Neuronal stem cell (in vitro differentiated cells): ENCODE measurements at regions not wholly inside any gene's neighbourhood (a gene's known extent, or its start where the extent isn't known, plus 50 kb on each side); places are given as distances from the start of the nearest gene placed in this dataset.

ENCODE experiments used
- DNase-seq: peaks from one replicate; pipeline ENCODE4 v3.0.0-alpha.2; 2013; ENCODE audit warnings: low spot score
- H2AFZ ChIP-seq: one replicate; pipeline ENCODE4 v1.6.1; 2013; ENCODE audit warnings: mild to moderate bottlenecking, low read length, inconsistent platforms
- H2AK5ac ChIP-seq: 2 replicates; pipeline ENCODE4 v1.6.1; 2013; ENCODE audit warnings: low read depth, mild to moderate bottlenecking, inconsistent platforms, low read length, moderate library complexity, mixed read lengths
- H2BK120ac ChIP-seq: 2 replicates; pipeline ENCODE4 v1.6.1; 2013; ENCODE audit warnings: low read depth, mild to moderate bottlenecking, inconsistent platforms, low read length, moderate library complexity, mixed read lengths
- H2BK12ac ChIP-seq: one replicate; pipeline ENCODE4 v1.6.1; 2013; ENCODE audit warnings: low read length, inconsistent platforms
- H2BK15ac ChIP-seq: 2 replicates; pipeline ENCODE4 v1.6.1; 2013; ENCODE audit warnings: mild to moderate bottlenecking, low read length, inconsistent platforms, mixed read lengths
- H2BK5ac ChIP-seq: one replicate; pipeline ENCODE4 v1.6.1; 2013; ENCODE audit warnings: inconsistent platforms, mild to moderate bottlenecking, low read length, moderate library complexity
- H3K14ac ChIP-seq: one replicate; pipeline ENCODE4 v1.6.1; 2013; ENCODE audit warnings: low read length, inconsistent platforms
- H3K18ac ChIP-seq: 2 replicates; pipeline ENCODE4 v1.6.1; 2013; ENCODE audit warnings: low read length, inconsistent platforms
- H3K23ac ChIP-seq: 2 replicates; pipeline ENCODE4 v1.6.1; 2013; ENCODE audit warnings: low read depth, mild to moderate bottlenecking, mixed read lengths, low read length, inconsistent platforms; ENCODE audit not compliant: poor library complexity
- H3K27ac ChIP-seq: replicated peaks from 3 replicates; pipeline ENCODE4 v1.5.1; 2013; ENCODE audit warnings: low read length, inconsistent platforms
- H3K27me3 ChIP-seq, 3 experiments: 2 replicates each; pipeline ENCODE4 v1.6.1; 2013; ENCODE audit warnings: low read length in 3 of 3, mild to moderate bottlenecking in 2 of 3, inconsistent platforms in 1 of 3, low read depth in 1 of 3, mixed read lengths in 1 of 3, moderate library complexity in 1 of 3; ENCODE audit not compliant: control insufficient read depth in 3 of 3, insufficient read depth in 3 of 3
- H3K36me3 ChIP-seq, 2 donors: replicated peaks in 1 of 2; 2 replicates each; pipeline ENCODE4 v1.6.1; 2013; ENCODE audit warnings: low read length in 2 of 2; ENCODE audit not compliant: control insufficient read depth in 2 of 2, insufficient read depth in 2 of 2
- H3K4ac ChIP-seq: 2 replicates; pipeline ENCODE4 v1.6.1; 2013; ENCODE audit warnings: inconsistent platforms, mild to moderate bottlenecking, low read length, moderate library complexity
- H3K4me1 ChIP-seq, 2 donors: 1 replicate in 1 of 2; 2 replicates in 1 of 2; pipeline ENCODE4 v1.6.1; 2013; ENCODE audit warnings: low read length in 2 of 2, low read depth in 1 of 2; ENCODE audit not compliant: control insufficient read depth in 2 of 2, insufficient read depth in 1 of 2
- H3K4me2 ChIP-seq: one replicate; pipeline ENCODE4 v1.6.1; 2013; ENCODE audit warnings: mild to moderate bottlenecking, low read length, inconsistent platforms; ENCODE audit not compliant: insufficient read depth, poor library complexity, severe bottlenecking
- H3K4me3 ChIP-seq, 2 donors: 2 replicates each; pipeline ENCODE4 v1.5.1; 2013; ENCODE audit warnings: low read length in 2 of 2, mild to moderate bottlenecking in 2 of 2, inconsistent platforms in 1 of 2, moderate library complexity in 1 of 2
- H3K79me1 ChIP-seq: one replicate; pipeline ENCODE4 v1.6.1; 2013; ENCODE audit warnings: low read depth, mild to moderate bottlenecking, inconsistent platforms, low read length, moderate library complexity
- H3K9ac ChIP-seq: one replicate; pipeline ENCODE4 v1.6.1; 2013; ENCODE audit warnings: mild to moderate bottlenecking, low read depth, low read length, inconsistent platforms; ENCODE audit not compliant: poor library complexity
- H3K9me3 ChIP-seq, 2 donors: replicated peaks in 1 of 2; 2 replicates each; pipeline versions ENCODE3 to v1.6.1; 2013; ENCODE audit warnings: low read length in 2 of 2, mild to moderate bottlenecking in 2 of 2, inconsistent platforms in 1 of 2, low read depth in 1 of 2, mixed read lengths in 1 of 2, moderate library complexity in 1 of 2; ENCODE audit not compliant: control insufficient read depth in 2 of 2, insufficient read depth in 1 of 2
- H4K8ac ChIP-seq: one replicate; pipeline ENCODE4 v1.6.1; 2013; ENCODE audit warnings: low read depth, mild to moderate bottlenecking, inconsistent platforms, low read length, moderate library complexity
- H4K91ac ChIP-seq: one replicate; pipeline ENCODE4 v1.6.1; 2013; ENCODE audit warnings: low read length, low read depth, mild to moderate bottlenecking, inconsistent platforms; ENCODE audit not compliant: poor library complexity
- WGBS, 2 donors: extraction: QIAGEN DNeasy Blood & Tissue Kit; methylation state at CpG; one replicate each; pipeline ENCODE4 v1.1.7; 2013; ENCODE audit warnings: missing lambda C conversion rate in 2 of 2, mixed read lengths in 1 of 2; ENCODE audit not compliant: insufficient read length in 2 of 2, insufficient replicate concordance in 1 of 2; ENCODE audit errors: extremely low coverage in 2 of 2; 5-methylcytosine and 5-hydroxymethylcytosine counted together

GRCh38 chr5:127227881-127228280 lies 62.7 kb upstream of the MEGF10 start:
- H2AFZ ChIP-seq = no peak overlapping the region
- DNase-seq = no peak
- H3K18ac ChIP-seq = no peak overlapping the region
- H4K8ac ChIP-seq = no peak overlapping the region
- no peak overlapping the region for H3K23ac ChIP-seq
- H3K9ac ChIP-seq = no peak overlapping the region
- no peak overlapping the region for H3K4me3 ChIP-seq
- no peaks in the 10 kb centered on the region for H3K79me1 ChIP-seq
- no peaks in the 10 kb centered on the region for H3K9me3 ChIP-seq
- no peak overlapping the region for H2BK12ac ChIP-seq
- H2BK5ac ChIP-seq = no peak overlapping the region
- no peak overlapping the region for H3K4me2 ChIP-seq
- no peak overlapping the region for H4K91ac ChIP-seq
- H2AK5ac ChIP-seq = no peak overlapping the region
- WGBS, 2 donors = no CpG with 5 or more reads among the region's 4 CpGs
- no peak overlapping the region for H3K27ac ChIP-seq
- no peak overlapping the region for H2BK120ac ChIP-seq
- H3K4ac ChIP-seq = no peak overlapping the region
- H3K4me1 ChIP-seq = peaks cover 0 to 5% of the 10 kb centered on the region in 2 donors
- no peak overlapping the region for H2BK15ac ChIP-seq
- H3K36me3 ChIP-seq = no peaks in the 10 kb centered on the region
- H3K27me3 ChIP-seq = peaks cover 0 to 7% (median 3%) of the 10 kb centered on the region in 3 experiments
- no peak overlapping the region for H3K14ac ChIP-seq

GRCh38 chr5:127228540-127229184 lies 61.9 kb upstream of the MEGF10 start:
- H2BK15ac ChIP-seq = no peak overlapping the region
- no peak overlapping the region for H4K91ac ChIP-seq
- H2BK120ac ChIP-seq = no peak overlapping the region
- peak; percentile 14 for DNase-seq
- peak overlapping the region; percentile 68 for H2AFZ ChIP-seq
- peak overlapping the region; percentile 86 for H3K4me2 ChIP-seq
- H3K4me3 ChIP-seq = peak overlapping the region in 1 of 2 donors; percentile 80
- H3K36me3 ChIP-seq = no peaks in the 10 kb centered on the region
- H3K9me3 ChIP-seq = no peaks in the 10 kb centered on the region
- H3K4ac ChIP-seq = no peak overlapping the region
- no peak overlapping the region for H3K14ac ChIP-seq
- WGBS, 2 donors = no CpG with 5 or more reads among the region's 18 CpGs
- peaks cover 0 to 7% (median 3%) of the 10 kb centered on the region in 3 experiments for H3K27me3 ChIP-seq
- no peaks in the 10 kb centered on the region for H3K79me1 ChIP-seq
- no peak overlapping the region for H3K9ac ChIP-seq
- H4K8ac ChIP-seq = no peak overlapping the region
- H2BK12ac ChIP-seq = no peak overlapping the region
- no peak overlapping the region for H2BK5ac ChIP-seq
- peaks cover 0 to 5% of the 10 kb centered on the region in 2 donors for H3K4me1 ChIP-seq
- no peak overlapping the region for H2AK5ac ChIP-seq
- H3K23ac ChIP-seq = no peak overlapping the region
- no peak overlapping the region for H3K27ac ChIP-seq
- H3K18ac ChIP-seq = no peak overlapping the region

DNA sequence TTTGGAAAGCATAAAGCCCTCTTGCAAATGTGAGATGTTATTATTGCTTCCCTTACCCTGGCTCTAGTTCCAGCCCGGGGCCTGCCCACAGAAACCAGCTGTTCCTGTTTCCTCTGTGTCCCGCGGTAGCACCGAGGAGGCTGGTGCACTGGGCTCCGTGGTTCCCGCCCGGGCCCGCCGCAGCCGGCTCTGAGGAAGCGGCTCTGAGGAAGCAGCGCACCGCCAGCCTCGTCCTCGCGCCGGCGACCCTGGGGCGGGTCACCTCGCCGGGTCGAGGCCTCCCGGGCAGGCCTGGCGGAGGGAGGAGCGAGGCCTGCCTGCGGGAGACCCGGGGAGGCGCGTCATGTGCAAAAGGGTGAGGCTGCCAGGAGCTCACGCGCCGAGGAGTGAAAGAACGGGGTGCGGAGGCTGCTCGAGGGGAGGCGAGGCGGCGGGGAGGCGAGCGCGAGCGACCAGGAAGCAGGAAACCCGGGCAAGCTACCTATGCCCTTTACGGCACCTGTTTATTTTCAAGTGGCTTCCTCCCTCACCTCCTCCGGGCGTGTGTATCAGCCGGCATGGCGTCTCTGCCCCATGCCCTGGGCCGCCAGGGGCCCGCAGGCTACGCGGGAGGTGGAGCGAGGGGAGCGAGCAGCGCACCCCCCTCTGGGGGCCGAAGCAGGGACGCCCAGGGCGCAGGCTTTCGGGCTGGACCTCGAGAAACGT lies 61.3 kb upstream of the MEGF10 start:
- H2AFZ ChIP-seq = peak overlapping the region; percentile 68
- H2BK120ac ChIP-seq = no peak overlapping the region
- no peaks in the 10 kb centered on the region for H3K36me3 ChIP-seq
- H2BK5ac ChIP-seq = no peak overlapping the region
- no peak overlapping the region for H3K27ac ChIP-seq
- H2AK5ac ChIP-seq = no peak overlapping the region
- peak overlapping the region; percentile 77 for H4K91ac ChIP-seq
- H3K23ac ChIP-seq = peak overlapping the region; percentile 71
- H2BK12ac ChIP-seq = no peak overlapping the region
- H3K9ac ChIP-seq = peak overlapping the region; percentile 84
- peak overlapping the region; percentile 86 for H3K4me2 ChIP-seq
- no peak overlapping the region for H3K4ac ChIP-seq
- peaks cover 0 to 7% (median 3%) of the 10 kb centered on the region in 3 experiments for H3K27me3 ChIP-seq
- no peaks in the 10 kb centered on the region for H3K79me1 ChIP-seq
- H3K18ac ChIP-seq = peak overlapping the region; percentile 96
- no peaks in the 10 kb centered on the region for H3K9me3 ChIP-seq
- peak overlapping the region; percentile 88 for H2BK15ac ChIP-seq
- no CpG with 5 or more reads among the region's 61 CpGs for WGBS, 2 donors
- peak; percentile 12 for DNase-seq
- H4K8ac ChIP-seq = no peak overlapping the region
- H3K4me1 ChIP-seq = peaks cover 0 to 5% of the 10 kb centered on the region in 2 donors
- peak overlapping the region in 1 of 2 donors; percentile 80 for H3K4me3 ChIP-seq
- H3K14ac ChIP-seq = no peak overlapping the region

DNA sequence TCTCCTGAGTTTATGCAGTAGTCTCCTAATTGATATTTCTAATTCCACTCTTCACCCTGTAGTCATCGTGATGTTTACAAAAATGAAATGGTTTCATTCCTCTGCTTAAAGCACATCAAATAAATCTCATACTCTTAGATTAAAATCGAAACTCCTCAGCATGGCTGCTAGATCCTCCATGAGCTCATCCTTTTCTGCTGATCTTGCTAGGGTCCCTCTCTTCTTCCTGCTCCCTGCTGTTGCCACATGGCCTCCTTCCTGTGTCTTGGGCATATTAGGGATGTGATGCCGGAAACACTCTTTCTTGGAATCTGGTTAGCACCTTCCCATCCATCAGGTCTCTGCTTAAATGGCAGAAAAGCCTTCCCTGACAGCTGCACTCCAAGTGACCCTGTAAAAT lies 59.5 kb upstream of the MEGF10 start:
- Histone ChIP-seq H3K14ac (no peak overlapping the region), H3K18ac (no peak overlapping the region), H2BK5ac (no peak overlapping the region), H3K4me3 (no peak overlapping the region), H4K8ac (no peak overlapping the region), H2BK15ac (no peak overlapping the region), H4K91ac (no peak overlapping the region), H3K4ac (no peak overlapping the region), H3K36me3 (no peaks in the 10 kb centered on the region), H2BK12ac (no peak overlapping the region), H2AFZ (no peak overlapping the region), H3K27ac (no peak overlapping the region), H2BK120ac (no peak overlapping the region), H3K79me1 (no peaks in the 10 kb centered on the region), H3K4me2 (no peak overlapping the region), H3K9ac (no peak overlapping the region), H2AK5ac (no peak overlapping the region), H3K23ac (no peak overlapping the region), H3K27me3 (peaks cover 0 to 7% (median 3%) of the 10 kb centered on the region in 3 experiments), H3K9me3 (no peaks in the 10 kb centered on the region), H3K4me1 (peaks cover 0 to 3% of the 10 kb centered on the region in 2 donors)
- WGBS, 2 donors = no CpG with 5 or more reads among the region's 3 CpGs
- no peak for DNase-seq
